Activated CD4-positive, CD25-positive, alpha-beta regulatory T cell treated with anti-CD3 and anti-CD28 coated beads, Interleukin-2, amount 50 U/mL, for 72 hours (primary cell): ENCODE measurements at regions not wholly inside any gene's neighbourhood (a gene's known extent, or its start where the extent isn't known, plus 50 kb on each side); places are given as distances from the start of the nearest gene placed in this dataset.

Experiments
- DNase-seq: peaks from one replicate; pipeline ENCODE4 v3.0.0; 2021

GRCh38 chr20:61157301-61157700 is 94.8 kb upstream of the CDH4 start:
- no peak for DNase-seq

DNA sequence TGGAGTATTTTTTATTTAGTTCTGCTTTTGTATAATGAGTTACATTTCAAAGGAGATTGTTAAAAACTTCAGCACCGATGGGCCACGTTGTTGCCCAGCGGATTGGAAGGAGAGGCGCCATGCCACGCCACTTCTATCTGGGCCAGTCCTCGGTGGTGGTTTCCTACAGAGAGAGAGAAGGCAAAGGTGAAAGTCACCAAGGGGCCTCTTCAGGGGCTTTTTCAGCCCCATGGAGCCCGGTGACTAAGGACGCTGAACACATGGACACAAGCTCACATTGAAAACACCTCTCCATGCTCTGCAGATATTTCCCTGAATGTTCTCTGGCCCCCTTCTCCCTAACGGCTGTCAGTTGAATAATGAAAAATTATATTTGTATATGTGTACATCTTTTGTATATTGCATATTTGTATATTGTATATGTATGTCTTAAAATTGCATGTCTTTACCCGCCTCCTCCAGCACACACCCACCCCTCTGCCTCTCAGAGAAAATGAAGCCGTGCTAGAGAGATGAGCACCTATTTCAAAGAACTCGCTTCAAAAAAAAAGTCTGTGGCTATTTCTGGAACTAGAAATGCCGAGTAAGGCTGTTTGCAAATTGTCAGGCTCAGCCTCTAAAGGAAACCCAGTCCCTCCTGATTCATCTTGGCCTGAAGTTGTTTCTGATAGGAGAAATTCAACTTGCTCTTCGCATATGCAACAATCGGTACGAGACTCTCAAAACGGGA is 91.9 kb upstream of the CDH4 start:
- DNase-seq = no peak

DNA sequence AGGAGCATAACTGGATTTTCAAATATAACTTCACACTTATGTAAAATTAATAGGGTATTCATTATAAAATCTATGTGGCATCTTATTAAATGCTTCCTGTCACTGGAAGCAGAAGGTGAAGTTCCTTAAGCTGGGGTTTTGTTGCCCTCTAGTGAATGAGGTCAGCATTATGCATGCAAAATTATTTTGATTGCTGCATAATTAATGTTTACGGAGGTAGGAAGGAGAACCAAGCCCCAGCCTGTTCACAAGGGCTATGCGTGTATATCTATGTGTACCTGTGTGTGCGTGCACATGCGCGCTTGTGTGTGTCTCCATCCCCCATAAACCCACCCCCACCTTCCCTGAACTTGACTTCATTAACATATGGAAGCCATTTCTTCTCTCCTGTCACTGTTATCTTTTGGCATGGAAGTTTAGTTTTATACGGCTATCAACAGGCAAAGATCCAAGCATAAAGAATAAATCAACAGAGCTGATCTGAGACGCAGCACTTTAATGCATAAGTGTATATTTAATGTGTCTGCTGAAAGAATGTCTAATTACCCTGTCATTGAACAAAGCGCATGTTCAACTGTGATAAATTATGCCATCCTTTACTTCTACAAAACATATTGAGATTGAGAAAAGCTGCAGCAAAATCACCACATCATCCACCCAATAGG is 90.2 kb upstream of the CDH4 start:
- DNase-seq = no peak

DNA sequence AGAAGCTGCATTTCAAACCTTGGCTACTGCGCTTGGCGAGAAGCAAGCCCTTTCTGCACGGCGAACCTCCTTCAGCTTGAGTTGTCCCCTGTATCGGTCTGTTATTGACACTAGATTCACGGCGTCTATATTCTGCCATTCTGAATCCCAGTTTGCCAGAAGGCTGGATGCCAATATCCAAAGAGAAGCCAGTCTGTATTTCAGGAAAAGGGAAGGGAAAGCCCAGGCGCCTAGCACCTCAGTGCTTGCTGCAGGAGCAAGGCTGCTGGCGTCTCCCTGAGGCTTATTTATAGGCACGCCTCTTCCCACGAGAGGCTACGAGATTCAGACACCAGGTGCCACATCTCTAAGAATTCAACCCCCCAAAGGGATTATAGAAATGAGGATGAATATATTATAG is 89.6 kb upstream of the CDH4 start:
- no peak for DNase-seq

DNA sequence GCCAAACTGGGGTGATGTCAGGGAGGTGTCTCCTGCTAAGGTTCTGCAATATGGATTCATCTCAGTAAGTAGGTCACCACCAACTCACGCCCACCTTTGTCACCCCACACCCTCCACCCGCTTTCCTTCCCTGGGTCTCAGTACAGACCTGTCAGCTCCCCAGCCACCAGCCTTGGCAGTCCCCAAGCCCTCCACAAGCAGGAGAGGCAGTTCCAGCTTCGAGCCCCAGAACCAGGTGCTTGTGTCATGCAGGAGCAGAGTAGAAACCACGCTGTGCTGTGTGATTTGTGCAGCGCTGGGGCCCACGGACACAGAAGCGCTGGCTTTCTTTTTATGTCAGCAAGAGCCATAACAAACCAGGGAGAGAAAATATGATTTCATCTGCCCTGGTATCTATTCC is 89.0 kb upstream of the CDH4 start:
- no peak for DNase-seq

DNA sequence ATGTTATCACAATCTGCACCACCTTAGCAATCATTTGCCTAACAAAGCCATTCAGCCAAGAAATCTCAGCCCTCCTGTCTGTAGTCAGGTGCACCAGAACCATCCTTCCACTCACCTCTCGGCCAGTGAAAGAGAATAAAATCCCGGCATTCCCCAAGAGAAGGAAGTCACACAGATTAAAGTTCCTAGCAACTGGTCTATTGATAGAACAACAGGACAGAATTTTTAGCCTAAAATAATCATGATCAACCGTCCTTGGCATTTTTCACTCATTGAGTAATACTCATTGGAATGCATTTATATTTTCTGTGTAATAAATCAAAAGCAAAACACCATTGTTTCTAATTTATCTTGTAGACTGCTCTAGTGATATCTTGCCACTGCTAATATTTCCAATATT is 85.7 kb upstream of the CDH4 start:
- no peak for DNase-seq

DNA sequence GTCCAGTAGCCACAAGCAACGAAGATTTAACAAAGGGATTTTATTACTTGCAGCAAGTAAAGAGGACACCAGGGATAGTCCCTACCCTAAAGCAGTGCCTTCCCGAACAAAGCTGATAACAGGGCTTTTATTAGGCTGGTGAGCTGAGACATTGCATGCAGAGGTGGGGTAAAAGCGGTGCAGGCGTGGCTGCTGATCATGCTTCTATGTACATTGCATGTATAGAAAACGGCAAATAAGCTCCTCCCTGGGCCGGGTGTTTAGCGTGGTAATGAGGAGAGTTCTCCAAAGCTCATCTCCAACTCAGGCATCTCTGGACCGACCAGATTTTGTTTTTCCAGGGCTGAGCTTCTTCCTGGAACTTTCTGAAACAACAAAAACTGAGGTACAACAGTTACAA is 83.5 kb upstream of the CDH4 start:
- no peak for DNase-seq

DNA sequence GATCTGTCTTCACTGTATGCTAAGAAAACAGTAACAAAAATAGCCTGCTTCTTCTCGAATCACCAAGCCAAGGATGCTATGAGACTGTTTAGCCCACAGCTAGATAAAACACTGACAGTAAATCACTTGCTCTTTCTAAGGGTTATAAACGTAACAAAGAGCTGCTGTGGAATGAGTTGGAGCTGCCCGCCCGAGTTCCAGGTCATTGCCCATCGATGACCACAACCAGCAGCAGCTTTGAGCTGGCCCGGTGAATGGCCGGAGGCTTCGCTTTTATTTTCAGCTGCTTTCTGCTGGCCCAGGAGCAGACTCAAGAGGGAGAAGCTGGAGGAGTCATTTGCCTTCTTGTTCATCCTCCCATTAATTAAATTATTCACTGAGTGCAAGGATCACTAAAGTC is 82.2 kb upstream of the CDH4 start:
- no peak for DNase-seq

- DNase-seq = no peak
Measured at GRCh38 chr20:61170496-61171320, 81.4 kb upstream of the CDH4 start.

DNA sequence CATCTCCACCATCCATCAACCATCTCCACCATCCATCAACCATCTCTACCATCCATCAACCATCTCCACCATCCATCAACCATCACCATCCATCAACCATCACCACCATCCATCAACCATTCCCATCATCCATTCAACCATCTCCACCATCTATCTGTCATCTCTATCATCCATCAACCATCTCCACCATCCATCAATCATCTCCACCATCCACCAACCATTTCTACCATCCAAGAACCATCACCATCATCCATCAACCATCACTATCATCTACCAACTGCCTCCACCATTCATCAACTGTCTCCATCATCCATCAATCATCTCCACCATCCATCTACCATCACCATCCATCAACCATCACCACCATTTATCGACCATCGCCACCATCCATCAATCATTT is 78.8 kb upstream of the CDH4 start:
- no peak for DNase-seq

DNA sequence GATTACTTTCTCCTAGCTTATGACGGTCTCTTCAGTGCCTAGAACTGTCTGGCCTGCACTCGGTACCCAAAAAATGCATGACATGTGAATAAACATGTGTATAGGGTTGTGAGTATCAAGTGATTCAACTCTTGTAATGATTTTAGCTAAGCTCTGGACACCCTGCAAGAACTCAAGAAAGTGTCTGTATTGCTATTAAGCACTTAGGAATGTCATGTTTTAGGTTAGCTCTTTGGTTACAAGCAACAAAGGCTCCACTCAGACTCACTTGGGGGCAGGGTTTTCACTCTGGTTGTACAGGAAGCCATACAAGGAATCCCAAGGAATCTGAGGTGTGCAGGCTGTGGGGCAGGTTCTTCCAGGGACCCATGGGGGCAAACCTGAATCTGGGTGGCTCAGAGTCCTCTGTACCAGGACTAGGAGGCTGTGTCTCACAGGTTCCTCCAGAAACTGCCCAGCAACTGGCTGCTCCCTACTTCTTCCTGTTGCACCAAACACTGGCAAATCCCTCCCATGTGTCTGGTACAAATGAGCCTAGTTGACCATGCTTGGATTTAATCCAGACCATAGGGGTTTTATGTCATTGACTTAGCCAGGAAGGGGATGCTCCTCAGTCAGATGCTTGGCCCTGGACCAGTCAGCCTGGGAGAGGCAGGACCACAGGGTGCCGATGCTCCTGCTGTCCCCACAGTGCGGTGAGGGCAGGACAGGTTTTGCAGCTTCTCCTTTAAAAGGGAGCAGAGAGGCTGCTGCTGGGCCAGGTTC is 77.9 kb upstream of the CDH4 start:
- DNase-seq = no peak

DNA sequence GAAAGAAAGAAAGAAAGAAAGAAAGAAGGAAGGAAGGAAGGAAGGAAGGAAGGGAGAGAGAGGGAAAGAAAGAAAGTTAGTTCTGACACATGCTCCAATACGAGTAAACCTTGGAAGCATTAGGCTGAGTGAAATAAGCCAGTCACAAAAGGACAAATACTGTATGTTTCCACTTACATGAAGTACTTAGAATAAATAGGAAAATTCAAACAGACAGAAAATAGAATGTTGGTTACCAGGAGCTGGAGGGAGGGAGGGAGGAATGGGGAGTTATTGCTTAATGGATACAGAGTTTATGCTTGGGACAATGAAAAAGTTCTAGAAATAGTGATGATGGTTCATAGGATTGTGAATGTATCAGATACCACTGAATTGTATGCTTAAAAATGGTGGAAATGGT is 75.2 kb upstream of the CDH4 start:
- no peak for DNase-seq

GRCh38 chr20:61178551-61179071 is 73.5 kb upstream of the CDH4 start:
- DNase-seq = no peak

DNA sequence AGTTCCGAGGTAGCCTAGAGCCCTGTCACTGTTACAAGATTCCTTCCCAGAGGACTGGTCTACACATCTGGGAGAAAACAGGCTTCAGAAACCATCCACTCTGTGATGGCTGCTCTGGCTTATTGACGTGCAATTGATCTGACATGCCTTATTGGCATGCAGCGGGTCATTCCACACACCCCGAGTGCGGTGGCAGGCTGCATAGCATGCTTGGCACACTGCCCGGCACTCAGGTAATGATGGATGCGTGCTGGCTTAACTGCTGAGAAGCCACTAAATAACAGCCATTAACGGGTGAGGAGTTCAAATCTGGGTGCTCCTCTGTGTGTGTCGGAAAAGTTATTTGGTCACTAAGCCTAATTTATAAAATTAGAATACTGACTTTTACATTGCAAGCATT is 67.9 kb upstream of the CDH4 start:
- no peak for DNase-seq

GRCh38 chr20:61185181-61185580 is 66.9 kb upstream of the CDH4 start:
- no peak for DNase-seq

- no peak for DNase-seq
Measured at GRCh38 chr20:61185841-61186601, 66.0 kb upstream of the CDH4 start.

- DNase-seq = no peak
Measured at GRCh38 chr20:61186771-61187472, 65.1 kb upstream of the CDH4 start.

GRCh38 chr20:61189534-61189933 is 62.5 kb upstream of the CDH4 start:
- DNase-seq = no peak

DNA sequence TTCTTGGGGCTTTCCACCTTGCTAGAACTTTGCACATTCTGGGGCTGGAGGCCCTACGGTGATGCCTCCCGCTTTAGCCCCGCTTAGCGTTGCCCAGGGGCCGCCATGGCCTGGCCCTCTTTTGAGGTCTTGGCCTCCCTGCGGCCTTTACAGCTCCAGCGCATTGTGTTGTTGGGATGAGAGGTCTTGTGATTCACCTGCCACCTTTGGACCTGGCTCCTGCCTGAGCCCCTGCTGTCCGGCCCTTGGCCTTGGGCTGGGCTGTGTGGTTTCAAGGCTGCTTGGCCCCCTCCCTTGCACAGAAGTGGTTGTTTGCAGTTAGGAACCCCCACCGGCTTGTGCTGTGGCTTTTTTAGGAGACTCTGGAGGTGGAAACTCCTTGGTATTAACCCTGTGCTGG is 61.0 kb upstream of the CDH4 start:
- no peak for DNase-seq

DNA sequence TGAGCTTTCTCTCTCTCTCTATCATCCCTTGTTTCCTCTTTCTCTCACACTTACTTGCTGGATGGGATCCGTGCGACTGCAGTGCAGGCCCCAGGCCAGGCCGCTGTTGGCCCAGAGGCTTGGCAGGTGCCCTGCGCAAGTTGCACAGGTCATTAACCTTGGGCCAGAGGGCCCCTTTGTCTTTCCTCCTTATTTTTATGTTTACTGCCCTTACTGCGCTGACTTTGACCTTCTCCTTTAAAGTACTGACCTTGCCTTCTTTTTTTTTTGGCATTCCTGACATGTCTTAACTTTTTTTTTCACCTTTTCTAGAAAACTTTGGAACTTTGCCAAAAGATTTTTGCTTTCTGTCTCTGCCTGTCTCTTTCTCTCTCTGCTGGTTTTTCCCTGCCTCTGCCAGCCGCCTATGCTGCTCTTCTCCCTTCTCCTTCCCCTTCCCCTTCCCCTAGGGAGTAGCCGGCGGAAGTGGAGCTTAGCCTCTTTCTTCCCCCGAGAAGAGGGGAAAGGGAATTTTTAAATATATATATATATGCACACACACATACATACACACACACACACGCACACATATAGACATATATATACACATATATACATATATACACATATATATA is 59.6 kb upstream of the CDH4 start:
- no peak for DNase-seq

- DNase-seq = no peak
Measured at GRCh38 chr20:61193164-61193563, 58.9 kb upstream of the CDH4 start.
